Kidney (tissue), 13 donors: ENCODE measurements at regions not wholly inside any gene's neighbourhood (a gene's known extent, or its start where the extent isn't known, plus 50 kb on each side); places are given as distances from the start of the nearest gene placed in this dataset.

Experiments
- DNase-seq, 5 donors: peaks; one replicate each; pipeline ENCODE4 v3.0.0-alpha.2; 2013 to 2020
- FAIRE-seq: peaks from 2 replicates; lab custom pipeline; 2012; peaks lifted over from hg19 to GRCh38; lab: Jason Lieb, UNC
- H3K27ac ChIP-seq, 2 donors: one replicate each; pipeline ENCODE4 v1.7.0; 2013; ENCODE audit warnings: low read depth in 2 of 2, low read length in 2 of 2, inconsistent platforms in 1 of 2
- H3K27me3 ChIP-seq: one replicate; pipeline ENCODE4 v1.7.1; 2013; ENCODE audit warnings: low read length, inconsistent platforms; ENCODE audit not compliant: control insufficient read depth, insufficient read depth
- H3K36me3 ChIP-seq, 3 donors: one replicate each; pipeline versions ENCODE4 v1.7.0 to v1.7.1; 2013; ENCODE audit warnings: low read length in 3 of 3, control low read depth in 1 of 3, inconsistent platforms in 1 of 3; ENCODE audit not compliant: insufficient read depth in 3 of 3, control insufficient read depth in 2 of 3
- H3K4me1 ChIP-seq, 3 donors: one replicate each; pipeline versions ENCODE4 v1.7.0 to v1.7.1; 2013; ENCODE audit warnings: low read length in 3 of 3, inconsistent platforms in 1 of 3, low read depth in 1 of 3; ENCODE audit not compliant: control insufficient read depth in 2 of 3, insufficient read depth in 2 of 3
- H3K4me3 ChIP-seq, 3 donors: one replicate each; pipeline versions ENCODE4 v1.7.0 to v1.8.1; 2013; ENCODE audit warnings: low read length in 3 of 3, control low read depth in 1 of 3, inconsistent platforms in 1 of 3
- H3K9ac ChIP-seq, 3 donors: one replicate each; pipeline versions ENCODE4 v1.7.0 to v1.7.1; 2013; ENCODE audit warnings: low read length in 3 of 3, control low read depth in 1 of 3, inconsistent platforms in 1 of 3
- H3K9me3 ChIP-seq, 3 donors: one replicate each; pipeline versions ENCODE4 v1.7.0 to v1.7.1; 2013; ENCODE audit warnings: low read length in 3 of 3, control low read depth in 1 of 3, inconsistent platforms in 1 of 3; ENCODE audit not compliant: control insufficient read depth in 2 of 3, insufficient read depth in 1 of 3
- intact Hi-C: fragments of 100-400 bp; cut with DNase I; formaldehyde crosslinking; loops from one replicate; pipeline ENCODE4 v1.11.1; 2022
- TF ChIP-seq, protein P1 (sequence below): IDR thresholded peaks from 3 replicates; pipeline ENCODE4 v1.5.1; 2012; ENCODE audit warnings: mild to moderate bottlenecking, moderate library complexity, borderline replicate concordance; ENCODE audit not compliant: insufficient read depth; ENCODE audit errors: extremely low read depth
- donor health status: control.
- donor health status: control.
- donor health status: control.
- donor health status: control.
- donor health status: control.
- donor health status: DM: yes; HTN: yes; CAD: no.
- donor health status: Normal renal cell carcinoma (clear cell type).

GRCh38 chr12:23210573-23210972 lies 585.6 kb downstream of the ETNK1 start:
- H3K9me3 ChIP-seq, result no peaks in the 10 kb centered on the region
- H3K4me1 ChIP-seq, result no peaks in the 10 kb centered on the region
- H3K9ac ChIP-seq, result no peak overlapping the region
- no peak overlapping the region for H3K27ac ChIP-seq
- H3K27me3 ChIP-seq, result no peaks in the 10 kb centered on the region
- TF ChIP-seq, protein P1, sequence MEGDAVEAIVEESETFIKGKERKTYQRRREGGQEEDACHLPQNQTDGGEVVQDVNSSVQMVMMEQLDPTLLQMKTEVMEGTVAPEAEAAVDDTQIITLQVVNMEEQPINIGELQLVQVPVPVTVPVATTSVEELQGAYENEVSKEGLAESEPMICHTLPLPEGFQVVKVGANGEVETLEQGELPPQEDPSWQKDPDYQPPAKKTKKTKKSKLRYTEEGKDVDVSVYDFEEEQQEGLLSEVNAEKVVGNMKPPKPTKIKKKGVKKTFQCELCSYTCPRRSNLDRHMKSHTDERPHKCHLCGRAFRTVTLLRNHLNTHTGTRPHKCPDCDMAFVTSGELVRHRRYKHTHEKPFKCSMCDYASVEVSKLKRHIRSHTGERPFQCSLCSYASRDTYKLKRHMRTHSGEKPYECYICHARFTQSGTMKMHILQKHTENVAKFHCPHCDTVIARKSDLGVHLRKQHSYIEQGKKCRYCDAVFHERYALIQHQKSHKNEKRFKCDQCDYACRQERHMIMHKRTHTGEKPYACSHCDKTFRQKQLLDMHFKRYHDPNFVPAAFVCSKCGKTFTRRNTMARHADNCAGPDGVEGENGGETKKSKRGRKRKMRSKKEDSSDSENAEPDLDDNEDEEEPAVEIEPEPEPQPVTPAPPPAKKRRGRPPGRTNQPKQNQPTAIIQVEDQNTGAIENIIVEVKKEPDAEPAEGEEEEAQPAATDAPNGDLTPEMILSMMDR, result no peak
- DNase-seq, result no peak
- no peak for FAIRE-seq
- no peak overlapping the region for H3K4me3 ChIP-seq
- intact Hi-C loops, result no loop called here
- H3K36me3 ChIP-seq, result no peaks in the 10 kb centered on the region

DNA sequence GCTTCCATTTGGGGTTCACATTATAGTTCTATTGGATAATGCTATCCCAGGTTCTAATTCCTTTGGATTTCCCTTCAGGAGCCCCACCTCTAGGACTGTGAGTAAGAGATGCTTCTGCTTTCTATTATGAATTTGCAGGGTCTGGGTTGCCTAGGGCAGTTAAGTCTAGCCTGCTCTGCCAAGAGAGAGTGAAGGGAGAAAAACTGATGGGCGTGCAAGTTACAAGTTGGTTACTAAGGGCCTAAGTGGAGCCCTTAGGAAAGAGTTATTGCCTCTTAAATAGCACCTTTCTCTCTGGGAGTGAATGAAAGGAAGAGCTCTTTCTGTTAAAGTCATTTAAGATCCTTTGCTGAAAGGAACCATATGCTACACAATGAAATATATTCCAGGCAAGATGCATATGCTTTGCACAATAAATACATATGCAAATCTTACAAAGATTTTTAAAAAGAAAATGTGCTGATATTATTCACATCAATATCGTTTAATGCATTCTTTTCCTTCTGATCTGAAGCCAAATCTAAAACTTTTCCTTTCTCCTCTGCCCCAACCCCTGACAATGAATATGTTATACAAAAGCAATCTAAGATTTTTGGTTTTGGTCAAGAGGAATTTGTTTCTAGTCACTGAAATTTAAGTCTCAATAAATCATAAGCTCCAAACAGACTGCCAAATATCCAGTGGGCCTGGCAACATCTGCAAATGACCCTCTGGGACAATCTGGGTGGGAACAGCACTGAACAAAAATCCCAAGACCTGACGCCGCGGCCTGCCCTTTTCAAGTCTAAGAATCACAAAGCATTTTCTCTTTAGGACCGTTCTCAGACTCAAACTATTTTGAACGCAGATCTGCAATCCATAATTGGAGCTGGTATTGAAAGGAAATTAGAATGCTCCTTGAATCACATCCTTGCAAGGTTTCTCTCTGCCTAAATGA lies 586.7 kb downstream of the ETNK1 start:
- peak in 2 of 5 donors; percentile 20 to 40 for DNase-seq
- intact Hi-C loops, result no loop called here
- no peak for FAIRE-seq
- no peaks in the 10 kb centered on the region for H3K27me3 ChIP-seq
- no peak overlapping the region for H3K27ac ChIP-seq
- H3K4me3 ChIP-seq, result no peak overlapping the region
- no peaks in the 10 kb centered on the region for H3K9me3 ChIP-seq
- H3K36me3 ChIP-seq, result no peaks in the 10 kb centered on the region
- no peaks in the 10 kb centered on the region for H3K4me1 ChIP-seq
- TF ChIP-seq, protein P1, result no peak
- H3K9ac ChIP-seq, result no peak overlapping the region

DNA sequence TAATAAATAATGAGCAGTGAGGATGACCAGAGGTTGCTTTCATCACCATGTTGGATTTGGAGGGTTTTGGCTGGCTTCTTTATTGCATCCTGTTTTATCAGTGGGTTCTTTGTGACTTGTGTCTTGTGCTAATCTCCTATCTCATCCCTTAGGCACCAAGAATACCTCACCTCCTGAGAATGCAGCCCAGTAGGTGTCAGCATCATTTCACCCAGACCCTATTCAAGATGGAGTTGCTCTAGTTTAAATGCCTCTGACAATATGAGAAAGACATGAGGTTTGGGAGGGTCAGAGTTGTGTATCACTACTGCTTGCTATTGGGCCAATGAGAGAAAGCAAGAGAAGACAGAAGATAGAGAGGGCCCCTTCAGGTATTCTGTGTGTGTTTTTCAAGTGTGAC lies 592.2 kb downstream of the ETNK1 start:
- Histone ChIP-seq H3K27ac (no peak overlapping the region), H3K9me3 (no peaks in the 10 kb centered on the region), H3K36me3 (no peaks in the 10 kb centered on the region), H3K27me3 (no peaks in the 10 kb centered on the region), H3K9ac (no peak overlapping the region), H3K4me3 (no peak overlapping the region), H3K4me1 (no peaks in the 10 kb centered on the region)
- DNase-seq (peak in 1 of 5 donors; percentile 14), FAIRE-seq (no peak)
- intact Hi-C loops, result no loop called here
- TF ChIP-seq, protein P1, result no peak
